Spleen (tissue), 11 donors: ENCODE measurements at regions not wholly inside any gene's neighbourhood (a gene's known extent, or its start where the extent isn't known, plus 50 kb on each side); places are given as distances from the start of the nearest gene placed in this dataset.

Source experiments
- DNase-seq: peaks from one replicate; pipeline ENCODE4 v3.0.0-alpha.2; 2020
- H3K27ac ChIP-seq, 8 donors: fragments of 200-600 bp; sonication (generic) in 7 of 8; 1 replicate in 4 of 8; 2 replicates in 4 of 8; pipeline versions ENCODE4 v1.5.0 to v1.8.0; 2016 to 2021; ENCODE audit warnings: inconsistent platforms in 4 of 8, mild to moderate bottlenecking in 4 of 8, moderate library complexity in 1 of 8
- H3K27me3 ChIP-seq, 7 donors: fragments of 200-600 bp; sonication (generic) in 6 of 7; replicated peaks in 1 of 7; 1 replicate in 4 of 7; 2 replicates in 3 of 7; pipeline versions ENCODE4 v1.5.0 to v1.8.0; 2016 to 2021; ENCODE audit warnings: inconsistent platforms in 3 of 7, mild to moderate bottlenecking in 1 of 7
- H3K36me3 ChIP-seq, 6 donors: fragments of 200-600 bp; sonication (generic) in 5 of 6; 1 replicate in 4 of 6; 2 replicates in 2 of 6; pipeline versions ENCODE4 v1.5.0 to v1.8.0; 2016 to 2021; ENCODE audit warnings: inconsistent platforms in 2 of 6
- H3K4me1 ChIP-seq, 6 donors: fragments of 200-600 bp; sonication (generic) in 5 of 6; 1 replicate in 3 of 6; 2 replicates in 3 of 6; pipeline versions ENCODE4 v1.5.0 to v1.8.0; 2016 to 2021; ENCODE audit warnings: inconsistent platforms in 3 of 6
- H3K4me3 ChIP-seq, 8 donors: fragments of 200-600 bp; sonication (generic) in 7 of 8; 1 replicate in 4 of 8; 2 replicates in 4 of 8; pipeline versions ENCODE4 v1.5.0 to v1.8.0; 2016 to 2021; ENCODE audit warnings: inconsistent platforms in 4 of 8, mild to moderate bottlenecking in 4 of 8, moderate library complexity in 2 of 8
- H3K9me3 ChIP-seq, 8 donors: fragments of 200-600 bp; sonication (generic) in 7 of 8; 1 replicate in 4 of 8; 2 replicates in 4 of 8; pipeline versions ENCODE4 v1.5.0 to v1.8.0; 2016 to 2021; ENCODE audit warnings: inconsistent platforms in 4 of 8
- CTCF ChIP-seq, 11 experiments: fragments of 200-600 bp in 7 of 11; fragments of 450-650 bp in 4 of 11; sonication (generic) in 4 of 11; IDR thresholded peaks in 8 of 11; conservative IDR thresholded peaks in 3 of 11; 1 replicate in 7 of 11; 2 replicates in 4 of 11; pipeline versions ENCODE4 v1.4.0 to v1.8.0; 2016 to 2021; ENCODE audit warnings: antibody characterized with exemption in 11 of 11, inconsistent platforms in 4 of 11, mild to moderate bottlenecking in 1 of 11
- POLR2A ChIP-seq, 3 donors: fragments of 450-650 bp; IDR thresholded peaks; one replicate each; pipeline ENCODE4 v1.5.1; 2017; ENCODE audit warnings: antibody characterized with exemption in 3 of 3, mild to moderate bottlenecking in 1 of 3
- POLR2AphosphoS5 ChIP-seq, 3 donors: sonication (generic); formaldehyde crosslinking; IDR thresholded peaks; one replicate each; pipeline ENCODE4 v1.5.1; 2017; ENCODE audit warnings: antibody characterized with exemption in 3 of 3
- WGBS, 5 donors: extraction: QIAGEN DNeasy Blood & Tissue Kit in 3 of 5; methylation state at CpG; one replicate each; pipeline versions ENCODE4 v1.1.5 to v1.1.7; 2013 to 2018; 5-methylcytosine and 5-hydroxymethylcytosine counted together
- intact Hi-C: fragments of 100-400 bp; cut with DNase I; formaldehyde crosslinking; loops from one replicate; pipeline ENCODE4 v1.15.0; 2023; ENCODE audit warnings: low total_unique reads
- donor health status: healthy with polysubstance abuse.
- donor health status: DM: no; HTN: no; CAD: no; lungs with moderate emphysema.
- donor health status: DM: no; HTN: no; CAD: no.
- donor health status: Bipolar disorder and iron deficiency.
- donor health status: healthy.
- donor health status: DM: no; HTN: no; CAD: no.
- donor health status: DM: yes; HTN: yes; CAD: no.

- WGBS, 5 donors: 64 to 70% (median 65%) methylated on average over 9 to 10 of the region's 10 CpGs
- H3K9me3 ChIP-seq: peaks cover 1 to 18% (median 14%) of the 10 kb centered on the region in 8 donors
- H3K4me3 ChIP-seq: no peak overlapping the region
- no peaks in the 10 kb centered on the region for H3K4me1 ChIP-seq
- TF ChIP-seq POLR2A (IDR thresholded peaks at IDR 0.05) (no peak), POLR2AphosphoS5 (IDR thresholded peaks at IDR 0.05) (no peak), CTCF (IDR thresholded peaks at IDR 0.05 in 8 of 11, conservative IDR thresholded peaks at IDR 0.05 in 3 of 11) (no peak)
- intact Hi-C loops: no loop called here
- H3K36me3 ChIP-seq: no peaks in the 10 kb centered on the region
- H3K27ac ChIP-seq: no peak overlapping the region
- no peak for DNase-seq
- peaks cover 0 to 34% (median 0%) of the 10 kb centered on the region in 7 donors for H3K27me3 ChIP-seq
Measured at GRCh38 chr20:48448666-48449600, 378.9 kb downstream of the PREX1 start.

- intact Hi-C loops: no loop called here
- WGBS, 5 donors: 73 to 98% (median 81%) methylated on average over 2 to 4 of the region's 4 CpGs
- peaks cover 0 to 29% (median 0%) of the 10 kb centered on the region in 7 donors for H3K27me3 ChIP-seq
- H3K36me3 ChIP-seq: no peaks in the 10 kb centered on the region
- no peak overlapping the region for H3K27ac ChIP-seq
- no peaks in the 10 kb centered on the region for H3K4me1 ChIP-seq
- TF ChIP-seq POLR2AphosphoS5 (IDR thresholded peaks at IDR 0.05) (no peak), POLR2A (IDR thresholded peaks at IDR 0.05) (no peak), CTCF (IDR thresholded peaks at IDR 0.05 in 8 of 11, conservative IDR thresholded peaks at IDR 0.05 in 3 of 11) (no peak)
- no peak for DNase-seq
- no peak overlapping the region for H3K4me3 ChIP-seq
- H3K9me3 ChIP-seq: peaks cover 2 to 30% (median 25%) of the 10 kb centered on the region in 8 donors
Measured at GRCh38 chr20:48447456-48447855, 380.3 kb downstream of the PREX1 start.

- Histone ChIP-seq H3K36me3 (no peaks in the 10 kb centered on the region), H3K4me1 (no peaks in the 10 kb centered on the region), H3K4me3 (no peak overlapping the region), H3K27me3 (peaks cover 0 to 26% (median 0%) of the 10 kb centered on the region in 7 donors), H3K27ac (no peak overlapping the region), H3K9me3 (peaks cover 2 to 30% (median 25%) of the 10 kb centered on the region in 8 donors)
- 82 to 92% (median 89%) methylated on average over 6 of the region's 6 CpGs for WGBS, 5 donors
- TF ChIP-seq POLR2AphosphoS5 (IDR thresholded peaks at IDR 0.05) (no peak), CTCF (IDR thresholded peaks at IDR 0.05 in 8 of 11, conservative IDR thresholded peaks at IDR 0.05 in 3 of 11) (no peak), POLR2A (IDR thresholded peaks at IDR 0.05) (no peak)
- intact Hi-C loops: no loop called here
- DNase-seq: no peak
Measured at GRCh38 chr20:48445827-48446226, 382.0 kb downstream of the PREX1 start.

GRCh38 chr20:48444249-48444648, 383.6 kb downstream of the PREX1 start:
- Histone ChIP-seq H3K4me3 (no peak overlapping the region), H3K27me3 (peaks cover 0 to 37% (median 0%) of the 10 kb centered on the region in 7 donors), H3K36me3 (no peaks in the 10 kb centered on the region), H3K27ac (no peak overlapping the region), H3K9me3 (peaks cover 2 to 30% (median 25%) of the 10 kb centered on the region in 8 donors), H3K4me1 (no peaks in the 10 kb centered on the region)
- no peak for DNase-seq
- intact Hi-C loops: no loop called here
- TF ChIP-seq POLR2A (IDR thresholded peaks at IDR 0.05) (no peak), CTCF (IDR thresholded peaks at IDR 0.05 in 8 of 11, conservative IDR thresholded peaks at IDR 0.05 in 3 of 11) (no peak), POLR2AphosphoS5 (IDR thresholded peaks at IDR 0.05) (no peak)
